GM12891 (cell line): ENCODE measurements at regions not wholly inside any gene's neighbourhood (a gene's known extent, or its start where the extent isn't known, plus 50 kb on each side); places are given as distances from the start of the nearest gene placed in this dataset.
A peak's percentile ranks its signal among the peaks of the same experiment; 100 is the strongest.
"Not testable (repeated sequence)": the region's sequence is repeated elsewhere in the genome, so short reads cannot be mapped to it uniquely, and the experiment has no call there.

Experiments used
- DNase-seq: peaks from one replicate; pipeline ENCODE4 v3.0.0; 2011; ENCODE audit warnings: low spot score; ENCODE audit not compliant: insufficient read length
- FAIRE-seq: peaks from 2 replicates; lab custom pipeline; 2011; peaks lifted over from hg19 to GRCh38; lab: Jason Lieb, UNC
- PAX5 ChIP-seq: IDR thresholded peaks from 2 replicates; pipeline ENCODE4 v1.6.1; 2011; ENCODE audit warnings: low read length, moderate library complexity, mild to moderate bottlenecking; ENCODE audit not compliant: insufficient read depth, severe bottlenecking
- POLR2A ChIP-seq: IDR thresholded peaks from 2 replicates; pipeline ENCODE4 v1.6.1; 2011; ENCODE audit warnings: low read depth, low read length, control low read depth
- POLR2AphosphoS5 ChIP-seq: IDR thresholded peaks from 2 replicates; pipeline ENCODE4 v1.6.1; 2011; ENCODE audit warnings: low read depth, low read length, control low read depth
- POU2F2 ChIP-seq: IDR thresholded peaks from 2 replicates; pipeline ENCODE4 v1.6.1; 2011; ENCODE audit warnings: low read depth, mild to moderate bottlenecking, control low read depth, low read length, moderate library complexity
- SPI1 ChIP-seq: IDR thresholded peaks from 2 replicates; pipeline ENCODE4 v1.6.1; 2011; ENCODE audit warnings: low read depth, low read length, control low read depth
- TAF1 ChIP-seq: IDR thresholded peaks from 2 replicates; pipeline ENCODE4 v1.6.1; 2011; ENCODE audit warnings: low read depth, low read length, control low read depth

DNA sequence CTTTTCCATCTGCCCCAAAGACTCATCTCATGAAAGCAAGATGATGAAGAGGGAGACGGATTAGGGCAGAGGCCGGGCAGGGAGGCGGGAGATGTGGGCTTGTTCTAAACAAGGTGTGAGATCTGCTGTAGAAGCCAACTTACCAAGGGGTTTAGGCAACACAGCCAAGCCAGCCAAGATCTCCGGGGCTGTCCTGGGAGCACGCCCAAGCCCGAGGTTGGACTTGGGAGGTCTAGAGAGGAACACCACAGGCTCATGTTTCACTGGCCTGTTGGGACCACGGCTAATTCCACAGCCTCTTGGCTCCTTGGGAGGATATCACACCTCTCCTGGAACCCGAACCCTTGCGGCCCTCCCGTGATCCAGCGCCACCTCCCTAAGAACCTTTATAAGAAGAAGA is 171.4 kb downstream of the CRLF2 start:
- no peak for FAIRE-seq
- TF ChIP-seq POLR2AphosphoS5: no peak
- TF ChIP-seq SPI1: no peak
- TF ChIP-seq PAX5: no peak
- no peak for TF ChIP-seq POLR2A
- DNase-seq: no peak

DNA sequence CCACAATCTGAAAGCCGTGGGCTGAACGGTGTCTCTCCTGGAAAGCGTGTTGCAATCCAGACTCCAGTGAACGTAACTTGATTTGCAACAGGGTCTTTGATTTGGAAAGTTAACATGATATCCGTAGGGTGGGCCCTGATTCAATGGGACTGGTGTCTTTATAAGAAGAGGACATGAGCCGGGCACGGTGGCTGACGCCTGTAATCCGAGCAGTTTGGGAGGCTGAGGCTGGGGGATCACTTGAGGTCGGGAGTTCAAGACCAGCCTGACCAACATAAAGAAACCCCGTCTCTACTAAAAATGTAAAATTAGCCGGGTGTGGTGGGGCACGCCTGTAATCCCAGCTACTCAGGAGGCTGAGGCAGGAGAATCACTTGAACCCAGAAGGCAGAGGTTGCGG is 176.5 kb downstream of the CRLF2 start:
- FAIRE-seq, DNase-seq: not testable (repeated sequence)

DNA sequence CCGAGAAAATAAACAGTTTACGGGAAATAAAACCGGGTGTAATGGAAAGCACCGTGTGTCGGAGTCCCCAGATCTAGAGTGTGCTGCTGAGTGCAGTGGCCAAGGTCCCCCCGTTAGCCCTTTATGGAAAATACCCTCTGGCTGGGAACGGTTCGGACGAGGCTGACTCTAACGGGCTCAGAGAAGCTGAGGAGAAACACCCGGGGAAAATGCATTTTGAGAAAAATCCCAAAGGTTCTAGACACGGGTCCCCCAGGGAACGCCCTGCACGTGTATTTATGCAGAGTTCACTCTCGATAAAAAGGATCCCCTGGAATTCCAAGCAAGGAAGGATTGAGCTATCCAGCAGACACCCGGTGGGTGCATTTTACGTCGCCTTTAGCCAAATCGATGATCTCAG is 177.2 kb downstream of the CRLF2 start:
- no peak for DNase-seq
- TF ChIP-seq TAF1 (no peak), POLR2AphosphoS5 (no peak)
- FAIRE-seq: no peak

DNA sequence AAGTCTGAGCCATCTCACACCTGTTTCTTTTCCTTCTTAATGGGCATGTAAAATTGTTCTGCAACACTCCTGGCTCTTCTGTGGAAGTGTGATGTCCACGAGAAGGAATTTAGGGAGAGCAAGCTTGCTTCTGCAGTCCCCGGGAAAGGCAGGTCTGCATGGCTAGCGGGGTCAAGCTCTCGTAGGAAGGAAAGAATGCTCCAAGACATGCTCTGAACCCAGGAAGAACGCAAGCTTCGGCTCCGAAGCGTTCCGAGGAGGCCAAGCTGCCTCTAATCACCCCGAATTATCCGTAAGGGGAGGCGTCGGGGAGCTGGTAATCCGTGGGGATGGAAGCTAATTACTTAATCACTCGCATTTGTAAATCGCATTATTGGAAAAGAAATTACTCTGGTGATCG is 177.7 kb downstream of the CRLF2 start:
- FAIRE-seq (no peak), DNase-seq (no peak)
- TF ChIP-seq PAX5 (no peak), POU2F2 (no peak), POLR2AphosphoS5 (no peak), TAF1 (no peak), SPI1 (no peak), POLR2A (no peak)

DNA sequence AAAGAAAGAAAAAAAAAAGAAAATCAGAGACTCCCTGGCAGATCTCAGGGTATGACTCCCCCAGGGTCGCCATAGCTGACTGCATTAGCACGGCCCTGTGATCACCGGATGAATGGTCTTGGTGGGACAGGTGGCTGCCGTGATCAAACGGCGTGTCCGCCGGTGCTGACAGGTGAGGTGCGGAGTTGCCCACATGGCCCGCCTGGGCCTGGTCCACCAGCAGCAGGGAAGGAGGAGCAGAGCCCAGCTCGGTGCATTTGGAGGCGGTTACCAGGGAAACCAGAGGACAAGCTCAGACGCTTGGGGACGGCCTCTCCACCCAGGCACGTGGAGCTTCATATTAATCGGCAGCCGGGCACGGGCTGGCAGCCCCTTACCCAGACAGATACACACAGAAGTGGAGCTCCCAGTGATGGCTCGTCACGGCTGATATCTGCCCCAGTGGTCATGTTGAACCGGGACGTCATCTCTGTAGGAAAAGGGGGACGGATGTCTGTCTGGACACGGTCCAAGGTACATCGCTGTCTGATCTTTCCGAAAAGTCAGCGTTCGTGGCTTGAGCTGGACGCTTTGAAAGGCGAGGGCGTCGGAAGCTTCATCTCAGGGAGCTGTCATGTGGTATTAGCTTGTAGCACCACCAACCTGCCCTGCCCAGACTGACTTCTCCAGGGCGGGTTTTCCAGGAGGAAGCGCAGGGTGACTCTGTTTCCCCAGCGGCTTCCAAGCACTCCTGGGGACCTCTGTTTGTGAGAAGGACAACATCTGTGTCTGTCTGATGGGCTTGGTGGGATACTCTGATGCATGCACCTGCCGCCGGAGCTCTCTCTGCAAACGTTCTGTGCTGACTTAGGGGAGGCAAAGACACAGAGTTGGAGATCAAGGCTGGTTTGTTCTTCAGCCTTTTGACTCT is 180.7 kb downstream of the CRLF2 start:
- FAIRE-seq (no peak), DNase-seq (no peak)
- TF ChIP-seq POLR2A (no peak), SPI1 (no peak)

DNA sequence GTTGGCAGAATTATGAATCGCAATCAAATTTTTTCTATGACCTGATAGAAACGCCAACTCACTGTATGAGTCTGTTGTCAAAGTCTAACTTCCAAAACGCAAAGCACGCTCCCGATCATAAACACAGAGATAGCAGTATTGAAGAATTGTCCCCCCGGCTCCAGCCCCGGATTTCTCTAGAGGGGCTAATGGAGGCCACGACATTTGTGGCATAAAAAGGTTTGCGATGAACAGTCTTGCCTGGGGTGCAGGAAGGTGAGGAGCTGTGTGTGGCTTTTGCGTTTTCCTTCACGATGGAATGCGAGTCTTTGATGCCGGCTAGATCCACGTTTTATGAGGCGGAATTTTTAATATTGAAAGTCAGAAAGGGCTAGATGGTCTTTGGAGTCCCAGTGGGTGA is 183.0 kb downstream of the CRLF2 start:
- no peak for DNase-seq
- TF ChIP-seq POLR2AphosphoS5 (no peak), POU2F2 (no peak), POLR2A (no peak), TAF1 (no peak), SPI1 (no peak), PAX5 (no peak)
- FAIRE-seq: no peak

DNA sequence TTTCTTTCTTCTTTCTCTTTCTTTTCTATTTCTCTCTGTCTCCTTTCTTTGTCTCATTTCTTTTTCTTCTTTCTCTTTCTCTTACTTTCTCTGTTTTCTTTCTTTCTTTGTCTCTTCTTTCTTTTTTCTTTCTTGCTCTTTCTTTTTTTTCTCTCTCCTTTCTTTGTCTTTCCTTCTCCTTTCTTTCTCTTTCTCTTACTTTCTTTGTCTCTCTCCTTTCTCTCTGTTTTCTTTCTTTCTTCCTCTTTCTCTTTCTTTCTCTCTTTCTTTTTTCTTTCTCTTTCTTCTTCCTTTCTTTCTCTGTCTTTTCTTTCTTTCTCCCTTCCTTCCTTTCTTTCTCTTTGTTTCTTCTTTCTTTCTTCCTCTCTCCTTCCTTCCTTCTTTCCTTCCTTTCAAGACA is 184.8 kb downstream of the CRLF2 start:
- no peak for DNase-seq
- no peak for TF ChIP-seq POLR2A
- TF ChIP-seq POU2F2: no peak
- no peak for TF ChIP-seq PAX5
- TF ChIP-seq TAF1: no peak
- no peak for TF ChIP-seq POLR2AphosphoS5
- no peak for TF ChIP-seq SPI1
- no peak for FAIRE-seq

DNA sequence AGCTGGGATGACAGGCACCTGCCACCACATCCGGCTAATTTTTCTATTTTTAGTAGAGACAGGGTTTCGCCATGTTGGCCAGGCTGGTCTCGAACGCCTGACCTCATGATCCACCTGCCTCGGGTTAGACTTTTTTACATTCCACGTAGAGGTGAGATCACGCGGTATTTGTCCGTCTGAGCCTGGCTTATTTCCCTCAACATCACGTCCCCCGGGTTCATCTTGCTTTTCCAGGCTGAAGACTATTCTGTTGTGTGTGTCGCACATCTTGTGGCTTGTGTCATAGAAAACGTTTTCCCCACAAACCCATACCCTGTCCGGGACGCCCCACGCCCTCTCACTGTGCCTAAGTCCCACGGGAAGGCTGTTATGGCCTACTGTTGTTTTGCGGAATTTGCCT is 185.3 kb downstream of the CRLF2 start:
- no peak for DNase-seq
- FAIRE-seq: no peak

DNA sequence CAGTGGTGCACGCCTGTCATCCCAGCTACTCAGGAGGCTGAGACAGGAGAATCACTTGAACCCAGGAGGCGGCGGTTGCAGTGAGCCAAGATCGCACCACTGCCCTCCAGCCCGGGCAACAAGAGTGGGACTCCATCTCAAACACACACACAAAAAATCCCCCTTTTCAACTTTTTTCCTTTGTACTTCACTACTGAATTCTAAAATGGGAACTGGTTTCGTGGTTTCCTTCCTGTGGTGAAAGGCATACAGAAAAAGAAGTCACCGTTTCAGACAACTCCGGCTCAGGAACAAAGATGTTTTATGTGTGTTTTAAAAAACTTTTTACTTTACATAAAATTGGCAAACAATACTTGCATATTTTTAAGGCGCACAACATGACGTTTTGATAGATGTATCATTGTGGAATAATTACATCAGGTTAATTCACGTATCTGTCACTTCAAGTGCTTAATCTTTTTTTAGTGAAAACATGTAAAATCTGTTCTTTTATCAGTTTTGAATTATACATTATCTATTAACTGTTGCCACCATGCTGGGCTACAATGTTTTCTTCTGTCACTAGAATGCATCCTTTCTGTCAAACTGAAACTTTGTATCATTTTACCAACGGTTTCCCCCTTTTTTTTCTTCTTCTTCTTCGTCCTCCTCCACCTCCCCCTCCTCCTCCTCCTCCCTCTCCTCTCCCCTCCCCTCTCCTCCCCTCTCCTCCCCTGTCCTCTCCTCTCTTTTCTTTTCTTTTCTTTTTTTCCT is 186.0 kb downstream of the CRLF2 start:
- no peak for DNase-seq
- no peak for FAIRE-seq
- no peak for TF ChIP-seq POU2F2
- TF ChIP-seq TAF1: no peak
- TF ChIP-seq SPI1: peak; percentile 23; the same call in 1 of the 2 replicates
- TF ChIP-seq POLR2AphosphoS5: no peak

More for the DNA sequence above, 185.3 kb downstream of the CRLF2 start:
- TF ChIP-seq PAX5 (no peak), POU2F2 (no peak), POLR2AphosphoS5 (no peak), SPI1 (no peak), POLR2A (no peak), TAF1 (no peak)

DNA sequence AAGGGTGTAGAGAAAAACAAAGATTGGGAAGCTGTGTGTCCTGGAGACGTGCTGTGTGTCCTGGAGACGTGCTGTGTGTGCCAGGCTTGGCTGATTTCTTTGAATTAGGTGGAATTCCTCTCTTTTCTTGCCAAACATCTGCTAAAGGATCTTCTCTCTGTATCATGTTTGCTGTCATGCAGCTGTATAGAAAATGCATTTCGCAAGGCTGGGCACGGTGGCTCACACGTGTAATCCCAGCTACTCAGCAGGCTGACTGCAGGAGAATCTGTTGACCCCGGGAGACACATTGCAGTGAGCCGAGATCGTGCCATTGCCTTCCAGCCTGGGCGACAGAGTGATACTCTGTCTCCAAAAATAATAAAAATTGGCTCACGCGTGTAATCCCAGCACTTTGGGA is 187.0 kb downstream of the CRLF2 start:
- TF ChIP-seq SPI1 (no peak), POLR2AphosphoS5 (no peak), TAF1 (no peak), POLR2A (no peak)
- DNase-seq (no peak), FAIRE-seq (no peak)

DNA sequence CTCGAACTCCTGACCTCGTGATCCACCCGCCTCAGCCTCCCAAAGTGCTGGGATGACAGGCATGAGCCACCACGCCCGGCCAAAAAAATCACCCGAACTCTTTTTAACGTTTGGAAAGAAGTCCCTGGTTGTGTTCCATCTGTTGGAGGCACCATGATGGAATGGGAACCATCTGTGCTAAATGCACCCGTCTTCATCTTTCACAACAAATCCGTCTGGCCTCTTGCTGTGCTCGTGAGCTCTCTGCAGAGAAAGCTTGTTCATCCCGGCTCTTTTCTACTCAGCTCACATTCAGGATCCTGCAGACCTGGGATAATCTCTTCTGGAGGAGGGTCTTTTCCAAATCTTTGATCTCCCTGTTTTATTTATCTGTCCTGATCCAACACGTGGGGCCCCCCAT is 188.8 kb downstream of the CRLF2 start:
- FAIRE-seq (no peak), DNase-seq (no peak)
- TF ChIP-seq TAF1 (no peak), POLR2A (no peak), SPI1 (no peak), POU2F2 (no peak), POLR2AphosphoS5 (no peak), PAX5 (no peak)

DNA sequence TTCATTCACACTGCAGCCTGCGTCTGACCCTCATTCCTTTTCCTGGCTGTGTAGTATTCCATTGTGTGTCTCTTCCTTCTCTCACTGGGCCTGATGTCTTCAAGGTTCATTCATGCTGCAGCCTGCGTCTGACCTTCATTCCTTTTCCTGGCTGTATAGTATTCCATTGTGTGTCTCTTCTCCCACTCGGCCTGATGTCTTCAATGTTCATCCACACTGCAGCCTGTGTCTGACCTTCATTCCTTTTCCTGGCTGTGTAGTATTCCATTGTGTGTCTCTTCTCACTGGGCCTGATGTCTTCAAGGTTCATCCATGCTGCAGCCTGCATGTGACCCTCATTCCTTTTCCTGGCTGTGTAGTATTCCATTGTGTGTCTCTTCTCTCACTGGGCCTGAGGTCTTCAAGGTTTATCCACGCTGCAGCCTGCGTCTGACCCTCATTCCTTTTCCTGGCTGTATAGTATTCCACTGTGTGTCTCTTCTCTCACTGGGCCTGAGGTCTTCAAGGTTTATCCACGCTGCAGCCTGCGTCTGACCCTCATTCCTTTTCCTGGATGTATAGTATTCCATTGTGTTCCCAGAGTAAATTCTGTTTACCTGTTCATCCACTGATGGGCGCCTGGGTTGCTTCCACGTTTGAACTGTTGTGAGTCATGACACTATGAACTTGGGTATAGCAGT is 191.0 kb downstream of the CRLF2 start:
- not testable (repeated sequence) for DNase-seq
- FAIRE-seq: peak; percentile 9
